NCI-H2029 treated with DMSO at 0.1 percent for 48 hours (cell line): ENCODE measurements at regions not wholly inside any gene's neighbourhood (a gene's known extent, or its start where the extent isn't known, plus 50 kb on each side); places are given as distances from the start of the nearest gene placed in this dataset.
"Not testable (repeated sequence)": the region's sequence is repeated elsewhere in the genome, so short reads cannot be mapped to it uniquely, and the experiment has no call there.

Source experiments
- DNase-seq: peaks from one replicate; lab custom pipeline; 2025; lab: John Stamatoyannopoulos, UW

DNA sequence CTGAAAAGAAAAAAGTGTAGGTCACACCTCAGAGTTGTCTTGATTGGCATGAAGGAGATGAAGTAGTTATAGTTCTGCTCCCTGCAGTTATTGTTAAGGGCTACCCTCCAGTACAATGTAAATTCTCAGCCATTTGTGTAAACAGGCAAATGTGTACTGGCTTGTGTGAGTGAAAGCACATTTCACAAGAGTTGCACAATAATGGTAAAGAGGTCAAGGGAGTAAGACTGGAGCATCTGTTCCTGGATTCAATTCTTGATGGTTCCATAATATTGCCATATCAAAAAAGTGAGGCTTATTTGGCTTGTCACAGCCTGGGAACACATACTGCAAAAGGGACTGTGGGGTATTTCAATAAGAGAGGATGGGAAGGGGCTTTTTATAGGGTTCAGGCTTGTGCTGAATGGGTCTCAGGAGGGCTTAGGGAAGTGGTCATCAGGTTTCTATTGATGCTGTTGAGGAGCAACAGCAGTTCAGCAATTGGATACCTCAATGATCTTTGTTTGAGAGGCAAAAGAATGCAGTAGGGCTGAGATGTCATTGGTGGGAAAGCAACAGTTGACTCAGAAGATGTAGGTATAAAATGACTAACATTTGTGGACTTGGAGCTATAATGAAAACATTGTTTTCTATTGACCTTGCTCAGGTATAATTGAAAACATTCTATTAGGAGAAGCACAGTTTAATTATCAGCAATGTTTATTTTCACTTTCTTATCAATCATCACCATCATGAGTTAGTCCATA is 402.6 kb downstream of the BCKDHB start:
- DNase-seq: no peak

DNA sequence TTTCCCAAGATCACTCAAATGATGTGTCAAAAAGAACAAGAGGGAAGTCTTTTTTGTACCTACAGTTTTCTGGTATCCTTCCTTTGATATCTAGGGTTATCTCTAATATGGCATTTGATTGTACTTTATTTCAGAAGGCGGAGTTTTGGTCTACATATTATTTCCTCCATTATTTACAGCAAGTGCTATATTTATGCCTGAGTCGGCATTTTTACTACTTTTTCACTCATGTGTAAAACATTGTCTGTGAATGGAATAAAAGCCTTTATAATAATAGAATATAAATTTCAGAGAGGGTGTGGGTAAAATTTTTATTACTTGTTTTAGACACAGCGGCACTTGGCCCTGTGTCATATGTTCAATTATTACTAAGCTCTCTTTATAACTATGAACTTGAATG is 398.4 kb downstream of the BCKDHB start:
- no peak for DNase-seq

DNA sequence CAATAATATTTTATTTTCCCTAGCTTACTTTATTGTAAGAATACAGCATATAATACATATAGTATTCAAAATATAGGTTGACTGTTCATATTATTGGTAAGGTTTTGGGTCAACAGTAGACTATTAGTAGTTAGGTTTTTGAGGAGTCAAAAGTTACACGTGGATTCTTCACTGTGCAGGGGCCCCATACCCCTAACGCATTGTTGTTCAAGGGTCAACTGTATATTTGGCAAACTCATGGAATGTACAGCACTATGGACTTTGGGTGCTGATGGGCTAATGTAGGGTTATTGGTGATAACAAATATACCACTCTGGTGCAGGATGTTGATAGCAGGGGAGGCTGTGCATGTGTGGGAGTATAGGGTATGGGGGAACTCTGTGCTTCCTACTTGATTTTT is 397.2 kb downstream of the BCKDHB start:
- no peak for DNase-seq

DNA sequence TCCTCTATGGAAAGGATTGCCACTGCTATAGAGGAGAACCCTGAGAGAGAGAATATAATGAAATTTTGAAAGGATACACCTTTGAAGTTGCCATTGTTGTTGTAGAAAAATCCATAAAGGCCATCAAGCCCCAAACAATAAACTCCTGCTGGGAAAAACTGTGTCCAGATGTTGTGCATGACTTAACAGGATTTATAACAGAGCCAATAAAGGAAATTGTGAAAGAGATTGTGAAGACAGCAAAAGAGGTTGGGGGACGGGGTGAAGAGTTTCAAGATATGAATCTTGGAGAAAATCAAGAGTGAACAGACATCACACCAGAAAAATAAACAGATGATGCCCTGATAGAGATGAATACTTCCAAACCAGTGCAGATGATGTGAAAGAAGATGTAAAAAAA is 396.4 kb downstream of the BCKDHB start:
- no peak for DNase-seq

GRCh38 chr6:80501636-80502035 is 395.2 kb downstream of the BCKDHB start:
- DNase-seq: no peak

DNA sequence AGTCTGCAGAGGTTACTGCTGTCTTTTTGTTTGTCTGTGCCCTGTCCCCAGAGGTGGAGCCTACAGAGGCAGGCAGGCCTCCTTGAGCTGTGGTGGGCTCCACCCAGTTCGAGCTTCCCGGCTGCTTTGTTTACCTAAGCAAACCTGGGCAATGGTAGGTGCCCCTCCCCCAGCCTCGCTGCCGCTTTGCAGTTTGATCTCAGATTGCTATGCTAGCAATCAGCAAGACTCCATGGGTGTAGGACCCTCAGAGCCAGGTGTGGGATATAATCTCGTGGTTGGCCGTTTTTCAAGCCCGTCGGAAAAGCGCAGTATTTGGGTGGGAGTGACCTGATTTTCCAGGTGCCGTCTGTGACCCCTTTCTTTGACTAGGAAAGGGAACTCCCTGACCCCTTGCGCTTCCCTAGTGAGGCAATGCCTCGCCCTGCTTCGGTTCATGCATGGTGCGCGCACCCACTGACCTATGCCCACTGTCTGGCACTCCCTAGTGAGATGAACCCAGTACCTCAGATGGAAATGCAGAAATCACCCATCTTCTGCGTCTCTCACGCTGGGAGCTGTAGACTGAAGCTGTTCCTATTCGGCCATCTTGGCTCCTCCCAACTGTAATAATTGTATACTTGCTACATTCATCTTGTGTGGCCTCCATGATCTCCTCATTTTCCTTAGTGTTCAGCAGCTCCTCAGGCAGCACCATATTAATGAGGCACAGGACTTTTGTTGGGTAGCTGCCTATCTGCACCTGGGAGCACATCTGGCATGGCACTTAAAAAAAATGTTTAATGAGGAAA is 391.4 kb downstream of the BCKDHB start:
- DNase-seq: not testable (repeated sequence)

- no peak for DNase-seq
Observed at GRCh38 chr6:80489911-80490635, 383.6 kb downstream of the BCKDHB start.

- DNase-seq: no peak
Observed at GRCh38 chr6:80488190-80488589, 381.7 kb downstream of the BCKDHB start.

GRCh38 chr6:80485494-80485893 is 379.0 kb downstream of the BCKDHB start:
- not testable (repeated sequence) for DNase-seq

DNA sequence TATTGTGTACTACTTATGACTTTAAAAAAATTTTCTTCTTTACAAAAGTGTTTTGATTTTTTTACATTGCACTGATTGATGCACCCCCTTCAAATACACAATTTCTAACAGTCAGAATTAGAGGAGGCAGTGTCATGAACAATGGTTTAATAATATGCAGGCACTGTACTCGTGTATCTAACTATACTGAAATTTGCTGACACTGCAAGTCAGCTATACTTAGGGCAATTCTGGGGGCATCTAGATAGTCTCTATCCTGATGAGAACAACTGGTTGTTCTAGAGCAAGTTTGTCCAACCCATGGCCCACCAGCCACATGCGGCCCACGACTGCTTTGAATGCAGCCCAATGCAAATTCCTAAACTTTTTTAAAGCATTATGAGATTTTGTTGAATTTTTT is 375.6 kb downstream of the BCKDHB start:
- DNase-seq: no peak

DNA sequence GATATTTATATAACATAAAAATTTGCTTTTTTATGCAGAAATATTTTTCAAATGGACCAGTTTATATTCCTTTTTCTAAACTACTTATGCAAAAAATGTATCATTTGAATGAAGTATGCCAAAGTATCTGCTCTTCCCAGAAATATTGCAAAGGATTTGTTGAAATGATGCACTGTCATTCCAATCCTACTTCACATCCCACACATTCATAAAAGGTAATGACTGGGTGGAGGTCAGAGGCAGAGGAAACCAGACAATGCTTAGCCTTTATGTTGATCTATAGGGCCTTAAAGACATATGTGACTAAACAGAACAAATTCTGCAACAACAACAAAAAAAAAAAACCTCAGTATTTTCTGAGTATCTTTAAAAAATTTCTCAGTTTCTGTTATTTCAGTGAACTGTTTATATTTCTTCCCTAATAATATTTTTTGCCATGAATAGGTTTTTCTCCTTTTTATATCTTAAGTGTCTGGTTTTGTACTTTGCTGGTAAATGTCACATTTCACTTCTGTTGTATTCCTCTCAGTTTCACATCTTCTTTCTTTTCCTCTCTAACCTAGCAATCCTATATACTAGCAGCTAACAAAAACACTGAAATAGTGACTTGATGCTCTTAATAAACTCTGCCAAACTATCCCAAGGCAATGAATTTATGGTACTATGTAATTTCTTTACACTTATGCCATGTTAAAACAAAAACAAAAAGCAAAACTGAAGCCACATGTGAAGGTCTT is 374.1 kb downstream of the BCKDHB start:
- no peak for DNase-seq

GRCh38 chr6:80478030-80478429 is 371.6 kb downstream of the BCKDHB start:
- DNase-seq: no peak

- no peak for DNase-seq
Observed at GRCh38 chr6:80477591-80477990, 371.1 kb downstream of the BCKDHB start.

- DNase-seq: no peak
Observed at GRCh38 chr6:80472271-80472670, 365.8 kb downstream of the BCKDHB start.

DNA sequence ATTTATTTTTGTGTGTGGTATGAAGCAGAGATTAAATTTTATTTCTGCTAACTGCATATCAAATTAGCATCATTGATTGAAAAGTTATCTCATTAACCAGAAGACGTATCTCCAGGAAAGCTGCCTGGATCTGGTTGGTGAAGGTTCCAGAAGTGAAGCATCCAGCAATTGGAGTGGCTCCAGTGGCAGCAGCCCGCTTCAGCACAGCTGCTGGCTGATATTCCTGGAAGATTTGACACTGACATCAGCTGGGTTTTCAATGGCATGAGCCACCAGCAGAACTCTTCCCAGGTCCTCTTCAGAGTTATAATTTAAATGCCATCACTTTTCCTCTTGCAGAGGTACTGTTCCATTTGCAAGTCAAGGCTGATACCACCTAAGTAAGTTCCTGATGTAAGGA is 363.5 kb downstream of the BCKDHB start:
- no peak for DNase-seq

DNA sequence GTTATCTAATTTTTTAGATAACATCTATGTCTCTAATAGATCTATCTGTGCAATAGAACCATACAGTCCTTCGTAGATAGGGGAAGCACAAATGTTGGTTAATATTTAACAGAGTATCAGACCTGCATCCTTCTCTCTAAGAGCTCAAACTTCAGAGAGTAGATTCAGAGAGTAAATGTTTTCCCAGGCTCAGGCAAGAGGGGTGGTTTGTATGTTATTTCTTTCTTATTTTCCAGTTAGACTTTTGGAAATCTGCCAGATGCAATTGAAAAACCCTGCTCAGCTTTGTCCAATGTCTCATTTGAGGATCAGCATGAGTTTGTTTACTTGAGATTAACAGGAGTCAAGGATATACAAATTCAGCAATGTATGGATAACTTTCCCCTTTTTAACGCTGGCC is 361.9 kb downstream of the BCKDHB start:
- no peak for DNase-seq

GRCh38 chr6:80467408-80467807 is 360.9 kb downstream of the BCKDHB start:
- DNase-seq: no peak

- no peak for DNase-seq
Observed at GRCh38 chr6:80466981-80467380, 360.5 kb downstream of the BCKDHB start.

DNA sequence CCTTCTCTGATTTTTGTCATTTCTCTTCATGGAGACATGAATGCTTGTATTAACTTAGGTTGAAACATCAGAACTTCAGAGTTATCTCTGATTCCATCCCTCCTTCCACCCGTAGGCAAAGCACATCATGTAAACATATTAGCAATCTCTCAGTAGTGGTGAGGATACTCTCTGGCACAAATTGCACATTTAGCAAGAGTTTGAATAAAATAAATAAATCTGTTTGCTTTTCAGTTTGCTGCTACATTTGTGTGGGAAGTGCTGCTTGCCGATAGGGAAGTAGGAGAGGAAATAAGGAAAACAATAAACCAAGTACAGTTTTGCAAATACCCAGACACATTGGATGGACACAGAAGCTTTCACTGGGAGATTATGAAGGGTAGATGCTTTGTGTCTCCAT is 359.0 kb downstream of the BCKDHB start:
- DNase-seq: no peak

- no peak for DNase-seq
Observed at GRCh38 chr6:80464901-80465300, 358.4 kb downstream of the BCKDHB start.

DNA sequence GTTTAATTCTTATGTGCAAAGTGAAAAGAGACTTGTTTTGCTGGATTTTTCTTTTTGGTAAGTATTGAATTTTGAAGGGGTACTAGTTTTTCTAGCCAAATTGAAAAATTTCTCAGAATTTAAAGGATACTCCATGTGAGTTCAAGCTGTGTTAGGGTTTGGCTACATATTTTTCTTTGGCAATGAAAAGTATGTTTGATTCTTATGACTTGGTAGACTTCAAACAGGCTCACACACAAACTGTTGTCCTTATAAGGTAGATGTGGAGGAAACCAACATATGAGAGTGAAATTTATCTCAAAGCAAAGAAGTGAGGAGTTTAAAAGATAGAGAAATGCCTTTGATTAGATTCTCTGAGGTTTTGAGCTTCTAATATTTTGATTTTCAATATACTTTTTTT is 356.7 kb downstream of the BCKDHB start:
- DNase-seq: no peak

DNA sequence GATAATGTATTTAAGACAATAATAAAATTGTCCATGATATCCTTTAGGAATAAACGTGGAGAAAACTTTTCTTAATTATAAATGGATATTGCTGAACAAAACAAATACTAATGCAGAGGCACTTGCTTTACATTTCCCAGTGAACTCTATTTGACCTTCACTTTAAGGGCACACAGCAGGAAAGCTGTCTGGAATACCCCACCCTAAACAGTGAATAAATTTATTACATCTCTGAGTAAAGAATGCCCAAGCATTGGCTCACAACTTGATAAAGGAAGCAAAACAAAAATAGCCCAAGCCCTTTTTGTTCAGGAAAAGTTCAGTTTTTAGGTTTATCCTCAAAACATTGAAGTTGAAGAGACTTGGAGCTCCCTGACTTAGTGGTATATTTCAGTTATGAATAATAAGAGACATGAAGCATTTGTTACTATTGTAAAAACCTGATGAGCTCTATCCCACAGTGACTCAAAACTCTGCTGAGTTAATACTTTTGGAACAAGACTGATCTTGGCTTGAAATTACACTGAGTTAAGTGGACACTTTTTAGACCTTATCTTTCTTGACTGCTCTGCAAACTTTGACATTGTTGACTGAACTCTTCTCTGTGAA is 353.9 kb downstream of the BCKDHB start:
- DNase-seq: no peak
